ENCODE measurements at regions not wholly inside any gene's neighbourhood (a gene's known extent, or its start where the extent isn't known, plus 50 kb on each side); places are given as distances from the start of the nearest gene placed in this dataset.

- DNase-seq = peak; percentile 20
Observed at GRCh38 chr10:6305401-6306321, 102.9 kb downstream of the PFKFB3 start.

GRCh38 chr10:6306917-6307316 lies 104.2 kb downstream of the PFKFB3 start:
- DNase-seq = no peak

- no peak for DNase-seq
Observed at GRCh38 chr10:6309816-6310215, 107.1 kb downstream of the PFKFB3 start.

GRCh38 chr10:6310977-6311376 lies 108.2 kb downstream of the PFKFB3 start:
- no peak for DNase-seq

- DNase-seq = no peak
Observed at GRCh38 chr10:6311700-6312330, 109.1 kb downstream of the PFKFB3 start.

- no peak for DNase-seq
Observed at GRCh38 chr10:6312636-6313035, 109.9 kb downstream of the PFKFB3 start.

GRCh38 chr10:6313111-6313895 lies 110.6 kb downstream of the PFKFB3 start:
- DNase-seq = no peak

- DNase-seq = no peak
Observed at GRCh38 chr10:6314620-6315205, 112.0 kb downstream of the PFKFB3 start.

GRCh38 chr10:6319119-6319518 lies 116.4 kb downstream of the PFKFB3 start:
- no peak for DNase-seq

- no peak for DNase-seq
Observed at GRCh38 chr10:6320320-6321010, 117.7 kb downstream of the PFKFB3 start.

- no peak for DNase-seq
Observed at GRCh38 chr10:6321880-6322279, 119.1 kb downstream of the PFKFB3 start.

- no peak for DNase-seq
Observed at GRCh38 chr10:6322805-6323204, 120.1 kb downstream of the PFKFB3 start.

GRCh38 chr10:6327961-6328698 lies 125.4 kb downstream of the PFKFB3 start:
- no peak for DNase-seq

GRCh38 chr10:6328699-6329423 lies 126.1 kb downstream of the PFKFB3 start:
- DNase-seq = peak; percentile 90

GRCh38 chr10:6333086-6333485 lies 130.4 kb downstream of the PFKFB3 start:
- DNase-seq = no peak

GRCh38 chr10:6333973-6334372 lies 131.2 kb downstream of the PFKFB3 start:
- DNase-seq = no peak

- DNase-seq = no peak
Observed at GRCh38 chr10:6336016-6336415, 133.3 kb downstream of the PFKFB3 start.

- DNase-seq = no peak
Observed at GRCh38 chr10:6337382-6337781, 134.7 kb downstream of the PFKFB3 start.

- DNase-seq = no peak
Observed at GRCh38 chr10:6338361-6338760, 135.6 kb downstream of the PFKFB3 start.

- DNase-seq = no peak
Observed at GRCh38 chr10:6339891-6340290, 137.2 kb downstream of the PFKFB3 start.

GRCh38 chr10:6342096-6342685 lies 139.5 kb downstream of the PFKFB3 start:
- DNase-seq = no peak

All from MV-4-11 (cell line).